ENCODE measurements at regions not wholly inside any gene's neighbourhood (a gene's known extent, or its start where the extent isn't known, plus 50 kb on each side); places are given as distances from the start of the nearest gene placed in this dataset.
"Not testable (repeated sequence)": the region's sequence is repeated elsewhere in the genome, so short reads cannot be mapped to it uniquely, and the experiment has no call there.

DNA sequence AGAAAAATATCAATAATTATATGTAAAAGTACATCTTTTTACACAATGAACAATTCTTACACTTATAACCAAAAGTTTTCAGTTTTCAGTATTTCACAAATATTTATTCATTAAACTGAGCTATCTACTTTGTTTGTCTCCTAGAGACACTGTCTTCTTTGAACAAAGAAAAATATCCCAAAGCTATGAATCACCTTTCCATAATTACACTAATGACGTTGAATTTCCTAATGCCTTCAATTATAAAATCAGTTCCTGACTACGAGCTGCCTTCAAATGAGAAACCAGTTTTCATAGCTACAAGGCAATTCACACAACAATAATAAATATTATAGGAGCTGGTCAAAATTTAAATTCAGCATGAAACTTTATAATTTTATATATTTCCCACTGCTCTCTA, 201.8 kb upstream of the BRINP3 start:
- Mint-ChIP-seq H3K36me3 (ENCODE audit: insufficient read depth, unreplicated experiment) (no peaks in the 10 kb centered on the region), H3K27ac (ENCODE audit: unreplicated experiment) (peak overlapping the region; percentile 39), H3K4me1 (ENCODE audit: low read depth, unreplicated experiment) (no peaks in the 10 kb centered on the region), H3K27me3 (ENCODE audit: unreplicated experiment) (no peaks in the 10 kb centered on the region), H3K4me3 (ENCODE audit: low read depth, unreplicated experiment) (no peak overlapping the region), H3K9me3 (ENCODE audit: low read depth, unreplicated experiment) (no peaks in the 10 kb centered on the region)
- CTCF ChIA-PET = interaction anchor here (1.6 kb wide), 1 partner anchor 10 kb away, joined by 4 read pairs; no protein-coding TSS in a partner anchor
- BruUV-seq (replicated peaks) = no TSS peak
- no peak for DNase-seq
- intact Hi-C loops (cut with micrococcal nuclease; ENCODE audit: unreplicated experiment) = no loop called here
- TF ChIP-seq, protein P1, sequence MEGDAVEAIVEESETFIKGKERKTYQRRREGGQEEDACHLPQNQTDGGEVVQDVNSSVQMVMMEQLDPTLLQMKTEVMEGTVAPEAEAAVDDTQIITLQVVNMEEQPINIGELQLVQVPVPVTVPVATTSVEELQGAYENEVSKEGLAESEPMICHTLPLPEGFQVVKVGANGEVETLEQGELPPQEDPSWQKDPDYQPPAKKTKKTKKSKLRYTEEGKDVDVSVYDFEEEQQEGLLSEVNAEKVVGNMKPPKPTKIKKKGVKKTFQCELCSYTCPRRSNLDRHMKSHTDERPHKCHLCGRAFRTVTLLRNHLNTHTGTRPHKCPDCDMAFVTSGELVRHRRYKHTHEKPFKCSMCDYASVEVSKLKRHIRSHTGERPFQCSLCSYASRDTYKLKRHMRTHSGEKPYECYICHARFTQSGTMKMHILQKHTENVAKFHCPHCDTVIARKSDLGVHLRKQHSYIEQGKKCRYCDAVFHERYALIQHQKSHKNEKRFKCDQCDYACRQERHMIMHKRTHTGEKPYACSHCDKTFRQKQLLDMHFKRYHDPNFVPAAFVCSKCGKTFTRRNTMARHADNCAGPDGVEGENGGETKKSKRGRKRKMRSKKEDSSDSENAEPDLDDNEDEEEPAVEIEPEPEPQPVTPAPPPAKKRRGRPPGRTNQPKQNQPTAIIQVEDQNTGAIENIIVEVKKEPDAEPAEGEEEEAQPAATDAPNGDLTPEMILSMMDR (IDR thresholded peaks at IDR 0.05; ENCODE audit: unreplicated experiment) = no peak

DNA sequence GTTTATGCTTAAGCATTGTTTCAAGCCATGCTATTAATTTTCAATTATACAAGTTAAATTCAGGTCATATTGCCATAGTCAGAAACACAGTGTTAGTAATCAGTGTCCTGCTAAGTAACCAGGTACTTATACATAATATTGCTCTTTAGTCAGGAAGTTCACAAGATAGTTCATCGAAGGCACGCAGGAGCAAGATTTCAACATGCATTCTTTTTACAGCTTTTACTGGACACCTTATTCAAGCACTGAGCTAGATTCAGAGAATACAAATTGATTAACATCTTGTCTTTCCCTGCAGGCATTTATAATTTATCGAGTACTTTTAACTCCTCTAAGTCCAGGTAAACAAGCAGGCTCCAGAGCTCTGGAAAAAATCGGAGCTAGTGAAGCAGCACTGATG, 202.3 kb upstream of the BRINP3 start:
- no peaks in the 10 kb centered on the region for H3K27me3 Mint-ChIP-seq (ENCODE audit: unreplicated experiment)
- no peaks in the 10 kb centered on the region for H3K36me3 Mint-ChIP-seq (ENCODE audit: insufficient read depth, unreplicated experiment)
- no peak for DNase-seq
- TF ChIP-seq, protein P1 (IDR thresholded peaks at IDR 0.05; ENCODE audit: unreplicated experiment) = no peak
- CTCF ChIA-PET = interaction anchor here (1.6 kb wide), 1 partner anchor 9 kb away, joined by 4 read pairs; no protein-coding TSS in a partner anchor
- intact Hi-C loops (cut with micrococcal nuclease; ENCODE audit: unreplicated experiment) = no loop called here
- no TSS peak for BruUV-seq (replicated peaks)
- H3K27ac Mint-ChIP-seq (ENCODE audit: unreplicated experiment) = peak overlapping the region; percentile 39
- H3K4me3 Mint-ChIP-seq (ENCODE audit: low read depth, unreplicated experiment) = no peak overlapping the region
- no peaks in the 10 kb centered on the region for H3K4me1 Mint-ChIP-seq (ENCODE audit: low read depth, unreplicated experiment)
- no peaks in the 10 kb centered on the region for H3K9me3 Mint-ChIP-seq (ENCODE audit: low read depth, unreplicated experiment)

DNA sequence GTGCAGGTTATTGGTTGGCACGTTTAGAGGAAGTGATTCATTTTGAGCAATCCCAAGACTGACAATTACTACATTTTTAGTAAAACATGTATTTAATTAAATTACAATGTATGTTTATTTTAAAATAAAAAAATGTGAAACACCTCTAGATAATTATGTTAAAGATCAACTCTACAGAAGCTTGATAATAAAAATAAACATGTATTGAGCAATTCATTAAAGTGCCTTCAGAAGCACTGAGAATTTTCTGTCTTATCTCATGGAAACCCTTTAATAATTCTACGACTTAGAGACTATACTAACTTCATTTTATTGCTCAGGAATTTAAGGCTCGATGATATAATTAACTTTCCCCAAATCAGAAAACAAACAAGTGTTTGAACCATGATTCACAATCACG, 208.0 kb upstream of the BRINP3 start:
- H3K27ac Mint-ChIP-seq (ENCODE audit: unreplicated experiment) = no peak overlapping the region
- BruUV-seq (replicated peaks) = no TSS peak
- H3K27me3 Mint-ChIP-seq (ENCODE audit: unreplicated experiment) = no peaks in the 10 kb centered on the region

DNA sequence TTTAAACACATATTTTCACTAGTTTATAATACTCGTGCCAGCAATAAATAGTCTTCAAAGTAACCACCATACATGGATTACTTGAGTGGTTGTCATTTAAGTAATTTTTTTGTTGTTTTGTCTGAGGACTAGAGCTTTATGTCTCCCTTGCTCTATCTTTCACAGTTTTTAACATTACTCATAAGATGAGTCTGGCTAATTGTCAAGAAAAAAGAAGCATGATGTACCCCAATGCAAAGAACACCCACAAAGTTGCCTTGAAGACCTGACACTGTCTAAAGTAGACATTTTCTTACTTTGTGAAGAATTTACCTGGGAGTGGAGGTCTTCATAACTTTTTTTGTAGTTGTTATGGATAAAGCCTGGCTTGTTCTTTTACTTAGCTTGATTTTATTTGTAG, 210.4 kb upstream of the BRINP3 start:
- TF ChIP-seq, protein P1 (IDR thresholded peaks at IDR 0.05; ENCODE audit: unreplicated experiment) = no peak
- no TSS peak for BruUV-seq (replicated peaks)

More for the DNA sequence above, 208.0 kb upstream of the BRINP3 start:
- H3K9me3 Mint-ChIP-seq (ENCODE audit: low read depth, unreplicated experiment) = no peaks in the 10 kb centered on the region
- no peaks in the 10 kb centered on the region for H3K4me1 Mint-ChIP-seq (ENCODE audit: low read depth, unreplicated experiment)
- TF ChIP-seq, protein P1 (IDR thresholded peaks at IDR 0.05; ENCODE audit: unreplicated experiment) = no peak
- intact Hi-C loops (cut with micrococcal nuclease; ENCODE audit: unreplicated experiment) = no loop called here
- H3K4me3 Mint-ChIP-seq (ENCODE audit: low read depth, unreplicated experiment) = no peak overlapping the region
- no peaks in the 10 kb centered on the region for H3K36me3 Mint-ChIP-seq (ENCODE audit: insufficient read depth, unreplicated experiment)
- DNase-seq = no peak
- CTCF ChIA-PET = no interaction called here

DNA sequence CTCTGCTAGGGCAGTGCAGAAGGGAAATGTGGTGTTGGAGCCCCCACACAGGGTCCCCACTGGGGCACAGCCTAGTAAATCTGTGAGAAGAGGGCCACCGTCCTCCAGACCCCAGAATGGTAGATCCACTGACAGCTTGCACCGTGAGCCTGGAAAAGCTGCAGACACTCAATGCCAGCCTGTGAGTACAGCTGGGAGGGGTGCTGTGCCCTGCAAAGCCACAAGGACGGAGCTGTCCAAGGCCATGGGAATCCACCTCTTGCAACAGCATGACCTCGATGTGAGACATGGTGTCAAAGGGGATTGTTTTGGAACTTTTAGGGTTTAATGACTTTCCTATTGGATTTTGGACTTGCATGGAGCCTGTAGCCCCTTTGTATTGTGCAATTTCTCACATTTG, 220.8 kb upstream of the BRINP3 start:
- intact Hi-C loops (cut with micrococcal nuclease; ENCODE audit: unreplicated experiment); H3K27me3 Mint-ChIP-seq (ENCODE audit: unreplicated experiment); DNase-seq; BruUV-seq (replicated peaks); H3K4me3 Mint-ChIP-seq (ENCODE audit: low read depth, unreplicated experiment); H3K27ac Mint-ChIP-seq (ENCODE audit: unreplicated experiment); H3K4me1 Mint-ChIP-seq (ENCODE audit: low read depth, unreplicated experiment); CTCF ChIA-PET; H3K9me3 Mint-ChIP-seq (ENCODE audit: low read depth, unreplicated experiment); H3K36me3 Mint-ChIP-seq (ENCODE audit: insufficient read depth, unreplicated experiment): not testable (repeated sequence)

More for the DNA sequence above, 210.4 kb upstream of the BRINP3 start:
- no peaks in the 10 kb centered on the region for H3K36me3 Mint-ChIP-seq (ENCODE audit: insufficient read depth, unreplicated experiment)
- intact Hi-C loops (cut with micrococcal nuclease; ENCODE audit: unreplicated experiment) = no loop called here
- no peaks in the 10 kb centered on the region for H3K4me1 Mint-ChIP-seq (ENCODE audit: low read depth, unreplicated experiment)
- H3K9me3 Mint-ChIP-seq (ENCODE audit: low read depth, unreplicated experiment) = no peaks in the 10 kb centered on the region
- H3K27ac Mint-ChIP-seq (ENCODE audit: unreplicated experiment) = no peak overlapping the region
- H3K4me3 Mint-ChIP-seq (ENCODE audit: low read depth, unreplicated experiment) = no peak overlapping the region
- H3K27me3 Mint-ChIP-seq (ENCODE audit: unreplicated experiment) = no peaks in the 10 kb centered on the region
- CTCF ChIA-PET = interaction anchor here (0.6 kb wide), 1 partner anchor 1148 kb away, joined by 5 read pairs; no protein-coding TSS in a partner anchor
- no peak for DNase-seq

Data from Calu3 (cell line).